ENCODE measurements at regions not wholly inside any gene's neighbourhood (a gene's known extent, or its start where the extent isn't known, plus 50 kb on each side); places are given as distances from the start of the nearest gene placed in this dataset.

GRCh38 chr7:41147606-41148485 lies 555.0 kb downstream of the INHBA start:
- Histone ChIP-seq H2BK12ac (ENCODE audit: insufficient read length, low read depth, low read length) (no peak overlapping the region), H2AK5ac (ENCODE audit: insufficient read length, low read length) (no peak overlapping the region), H3K4me2 (ENCODE audit: insufficient read depth, insufficient read length, low read length) (no peak overlapping the region), H3K9ac (ENCODE audit: extremely low read depth, insufficient read length, low read length) (no peak overlapping the region), H2BK20ac (ENCODE audit: low read depth, low read length, poor library complexity, severe bottlenecking) (no peak overlapping the region), H4K91ac (ENCODE audit: insufficient read length, low read depth, low read length) (no peak overlapping the region), H3K18ac (ENCODE audit: insufficient read length, low read depth, low read length) (no peak overlapping the region), H4K5ac (ENCODE audit: insufficient read length, low read depth, low read length) (no peak overlapping the region), H3K23ac (ENCODE audit: insufficient read length, low read depth, low read length) (no peak overlapping the region), H3T11ph (ENCODE audit: low read length) (no peak overlapping the region), H2BK5ac (ENCODE audit: insufficient read length, low read length) (no peak overlapping the region), H3K4ac (ENCODE audit: low read depth, low read length) (no peak overlapping the region), H3K27me3 (ENCODE audit: insufficient read depth, low read length) (no peaks in the 10 kb centered on the region), H4K8ac (replicated peaks; ENCODE audit: insufficient read length, low read depth, low read length) (no peak overlapping the region), H3K9me3 (ENCODE audit: control insufficient read depth, low read depth, low read length) (no peaks in the 10 kb centered on the region), H2AFZ (ENCODE audit: low read length) (no peak overlapping the region), H3K23me2 (ENCODE audit: insufficient read length, low read depth, low read length, poor library complexity, severe bottlenecking) (no peaks in the 10 kb centered on the region), H3K14ac (ENCODE audit: insufficient read depth, low read length) (no peak overlapping the region), H3K4me1 (ENCODE audit: insufficient read depth, low read length) (peaks cover 3% of the 10 kb centered on the region; the same call in 1 of the 2 replicates), H4K20me1 (ENCODE audit: control insufficient read depth, insufficient read depth, insufficient read length) (no peaks in the 10 kb centered on the region), H3K56ac (ENCODE audit: insufficient read length, low read depth, low read length) (no peak overlapping the region), H2BK15ac (ENCODE audit: low read depth, low read length) (no peak overlapping the region), H3K79me2 (ENCODE audit: insufficient read depth, low read length) (no peaks in the 10 kb centered on the region), H3K27ac (ENCODE audit: insufficient read length, low read depth, low read length) (no peak overlapping the region), H2BK120ac (ENCODE audit: low read depth, low read length, poor library complexity, severe bottlenecking) (no peak overlapping the region), H3K79me1 (ENCODE audit: insufficient read depth, low read depth, low read length, poor library complexity, severe bottlenecking) (no peaks in the 10 kb centered on the region)
- no peak for DNase-seq
- Mint-ChIP-seq H3K27ac (no peak overlapping the region), H3K4me3 (no peak overlapping the region), H3K36me3 (ENCODE audit: insufficient read depth in 1 of 3, low read depth in 3 of 3) (no peaks in the 10 kb centered on the region), H3K4me1 (peaks cover 0 to 7% of the 10 kb centered on the region in 2 experiments; a peak in 2 of 4 replicates), H3K27me3 (ENCODE audit: low read depth) (no peaks in the 10 kb centered on the region; the same call in 1 of the 2 replicates), H3K9me3 (no peaks in the 10 kb centered on the region)
- no CpG with 5 or more reads among the region's 3 CpGs for WGBS (ENCODE audit: extremely low coverage, insufficient read length, low lambda C conversion rate)
- no peak for TF ChIP-seq CTCF (conservative IDR thresholded peaks at IDR 0.05)

Data from H9 (cell line).